SK-N-MC (cell line): ENCODE measurements at regions not wholly inside any gene's neighbourhood (a gene's known extent, or its start where the extent isn't known, plus 50 kb on each side); places are given as distances from the start of the nearest gene placed in this dataset.
"Not testable (repeated sequence)": the region's sequence is repeated elsewhere in the genome, so short reads cannot be mapped to it uniquely, and the experiment has no call there.

Experiments
- DNase-seq: peaks from one replicate; pipeline ENCODE4 v3.0.0-alpha.2; 2011; ENCODE audit warnings: low read depth, low spot score
- H3K27ac ChIP-seq: fragments of 200-600 bp; sonication (generic); 2 replicates; pipeline ENCODE4 v1.5.1; 2016; ENCODE audit warnings: mixed run types
- H3K36me3 ChIP-seq: fragments of 200-600 bp; sonication (generic); 2 replicates; pipeline ENCODE4 v1.6.1; 2017; ENCODE audit warnings: antibody characterized with exemption, low read length, mixed read lengths; ENCODE audit not compliant: insufficient read depth
- H3K4me3 ChIP-seq: fragments of 200-600 bp; sonication (generic); 2 replicates; pipeline ENCODE4 v1.5.1; 2016
- H3K9ac ChIP-seq: fragments of 200-600 bp; sonication (generic); 2 replicates; pipeline ENCODE4 v1.8.0; 2017; ENCODE audit warnings: mixed run types, mixed read lengths; ENCODE audit not compliant: insufficient read length
- H3K9me3 ChIP-seq: fragments of 200-600 bp; sonication (generic); 2 replicates; pipeline ENCODE4 v1.6.1; 2017; ENCODE audit warnings: low read depth, mild to moderate bottlenecking, antibody characterized with exemption, low read length, moderate library complexity, mixed read lengths
- EZH2 ChIP-seq: fragments of 200-600 bp; sonication (generic); IDR thresholded peaks from one replicate; pipeline ENCODE4 v1.6.1; 2017; ENCODE audit warnings: antibody characterized with exemption
- FOXP2 ChIP-seq: optimal IDR thresholded peaks from 2 replicates; pipeline ENCODE3; 2011; ENCODE audit warnings: mild to moderate bottlenecking, moderate library complexity; ENCODE audit not compliant: insufficient read depth; ENCODE audit errors: extremely low read length, control extremely low read depth
- POLR2AphosphoS5 ChIP-seq: IDR thresholded peaks from 2 replicates; pipeline ENCODE4 v1.6.1; 2012; ENCODE audit warnings: mild to moderate bottlenecking, low read depth, low read length, borderline replicate concordance

DNA sequence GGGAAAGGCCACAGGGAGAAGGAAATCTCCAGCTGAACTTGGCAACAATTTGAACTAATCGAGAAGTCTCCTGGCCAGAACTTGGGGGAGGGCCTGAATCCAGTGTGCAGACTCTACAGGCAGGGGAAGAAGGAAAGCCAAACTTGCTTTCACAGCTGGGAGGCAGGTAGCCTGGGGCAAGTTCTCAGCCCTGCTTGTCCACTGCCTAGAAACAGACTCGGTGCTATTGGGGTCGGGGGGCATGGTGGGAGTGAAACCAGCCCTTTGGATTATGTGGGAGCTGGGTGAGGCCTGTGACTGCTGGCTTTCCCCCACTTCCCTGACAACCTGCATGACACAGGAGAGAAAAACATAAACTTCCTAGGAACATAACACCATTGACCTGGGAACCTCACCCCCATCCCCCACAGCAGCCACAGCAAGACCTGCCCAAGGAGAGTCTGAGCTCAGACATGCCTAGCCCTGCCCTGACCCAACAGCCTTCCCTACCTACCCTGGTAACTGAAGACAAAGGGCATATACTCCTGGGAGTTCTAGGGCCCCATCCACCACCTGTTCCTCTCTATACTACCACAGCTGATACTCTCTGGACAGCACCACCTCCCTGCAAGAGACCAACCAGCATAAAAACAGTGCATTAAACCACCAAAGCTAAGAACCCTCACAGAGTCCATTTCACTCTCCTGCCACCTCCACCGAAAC lies 103.7 kb upstream of the MNS1 start:
- Histone ChIP-seq H3K4me3 (no peak overlapping the region), H3K9ac (no peak overlapping the region), H3K27ac (no peak overlapping the region), H3K36me3 (no peaks in the 10 kb centered on the region), H3K9me3 (no peaks in the 10 kb centered on the region)
- DNase-seq: no peak
- TF ChIP-seq FOXP2 (no peak), EZH2 (no peak), POLR2AphosphoS5 (no peak)

- no peaks in the 10 kb centered on the region for H3K36me3 ChIP-seq
- no peaks in the 10 kb centered on the region; the same call in 1 of the 2 replicates for H3K9me3 ChIP-seq
- H3K9ac ChIP-seq: no peak overlapping the region
- no peak for TF ChIP-seq EZH2
- H3K4me3 ChIP-seq: no peak overlapping the region
- DNase-seq: no peak
- no peak overlapping the region for H3K27ac ChIP-seq
These were observed 92.5 kb upstream of the MNS1 start for GRCh38 chr15:56557415-56557814.

DNA sequence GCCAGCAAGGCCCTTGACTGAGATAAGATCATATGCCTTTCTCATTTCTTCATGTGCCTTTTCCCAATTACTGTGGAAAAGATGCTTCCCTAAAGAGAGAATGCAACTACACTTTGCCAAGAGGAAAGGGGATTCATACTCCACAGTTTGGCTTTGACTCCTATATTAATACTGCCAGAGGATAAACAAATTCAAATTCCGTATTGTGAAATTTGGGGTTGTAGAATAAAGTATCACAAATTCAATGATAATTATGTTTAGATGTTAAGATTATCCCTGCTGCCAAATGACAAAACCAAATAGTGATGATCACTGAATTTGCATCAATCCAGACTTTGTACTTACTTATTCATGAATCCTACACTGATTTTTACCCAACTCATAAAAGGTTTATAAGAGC lies 88.5 kb upstream of the MNS1 start:
- TF ChIP-seq POLR2AphosphoS5 (no peak), FOXP2 (no peak), EZH2 (no peak)
- Histone ChIP-seq H3K9me3 (no peaks in the 10 kb centered on the region; the same call in 1 of the 2 replicates), H3K36me3 (no peaks in the 10 kb centered on the region), H3K4me3 (no peak overlapping the region), H3K9ac (no peak overlapping the region), H3K27ac (no peak overlapping the region)
- DNase-seq: no peak

GRCh38 chr15:56552659-56553058 lies 87.7 kb upstream of the MNS1 start:
- Histone ChIP-seq H3K27ac (no peak overlapping the region), H3K9me3 (no peaks in the 10 kb centered on the region; the same call in 1 of the 2 replicates), H3K4me3 (no peak overlapping the region), H3K9ac (no peak overlapping the region), H3K36me3 (no peaks in the 10 kb centered on the region)
- no peak for TF ChIP-seq FOXP2
- no peak for TF ChIP-seq POLR2AphosphoS5
- no peak for DNase-seq

- H3K4me3 ChIP-seq, H3K9me3 ChIP-seq, H3K9ac ChIP-seq, H3K27ac ChIP-seq, DNase-seq, H3K36me3 ChIP-seq: not testable (repeated sequence)
These were observed 75.6 kb upstream of the MNS1 start for GRCh38 chr15:56540570-56540969.

GRCh38 chr15:56540157-56540556 lies 75.2 kb upstream of the MNS1 start:
- H3K36me3 ChIP-seq, H3K4me3 ChIP-seq, H3K27ac ChIP-seq, H3K9me3 ChIP-seq, DNase-seq, H3K9ac ChIP-seq: not testable (repeated sequence)

GRCh38 chr15:56538901-56539545 lies 74.1 kb upstream of the MNS1 start:
- H3K4me3 ChIP-seq: no peak overlapping the region
- no peaks in the 10 kb centered on the region for H3K36me3 ChIP-seq
- no peak overlapping the region for H3K9ac ChIP-seq
- H3K27ac ChIP-seq: no peak overlapping the region
- H3K9me3 ChIP-seq: no peaks in the 10 kb centered on the region
- no peak for DNase-seq
- no peak for TF ChIP-seq FOXP2
- no peak for TF ChIP-seq POLR2AphosphoS5
- TF ChIP-seq EZH2: no peak

GRCh38 chr15:56537881-56538280 lies 72.9 kb upstream of the MNS1 start:
- no peak overlapping the region for H3K4me3 ChIP-seq
- no peak overlapping the region for H3K9ac ChIP-seq
- no peaks in the 10 kb centered on the region for H3K36me3 ChIP-seq
- no peak for DNase-seq
- no peak for TF ChIP-seq POLR2AphosphoS5
- no peak for TF ChIP-seq FOXP2
- no peak for TF ChIP-seq EZH2
- no peaks in the 10 kb centered on the region for H3K9me3 ChIP-seq
- H3K27ac ChIP-seq: no peak overlapping the region

GRCh38 chr15:56534728-56535127 lies 69.8 kb upstream of the MNS1 start:
- Histone ChIP-seq H3K36me3 (no peaks in the 10 kb centered on the region), H3K9ac (no peak overlapping the region), H3K9me3 (no peaks in the 10 kb centered on the region), H3K27ac (no peak overlapping the region), H3K4me3 (no peak overlapping the region)
- no peak for DNase-seq
- TF ChIP-seq POLR2AphosphoS5 (no peak), FOXP2 (no peak), EZH2 (no peak)
